ENCODE measurements at regions not wholly inside any gene's neighbourhood (a gene's known extent, or its start where the extent isn't known, plus 50 kb on each side); places are given as distances from the start of the nearest gene placed in this dataset.

- 61 to 66% methylated on average over 2 of the region's 2 CpGs for WGBS, 2 donors (ENCODE audit: low coverage in 1 of 2)
- H3K27ac ChIP-seq = no peak overlapping the region
- TF ChIP-seq EP300 (IDR thresholded peaks at IDR 0.05) = no peak
- TF ChIP-seq, protein P1, sequence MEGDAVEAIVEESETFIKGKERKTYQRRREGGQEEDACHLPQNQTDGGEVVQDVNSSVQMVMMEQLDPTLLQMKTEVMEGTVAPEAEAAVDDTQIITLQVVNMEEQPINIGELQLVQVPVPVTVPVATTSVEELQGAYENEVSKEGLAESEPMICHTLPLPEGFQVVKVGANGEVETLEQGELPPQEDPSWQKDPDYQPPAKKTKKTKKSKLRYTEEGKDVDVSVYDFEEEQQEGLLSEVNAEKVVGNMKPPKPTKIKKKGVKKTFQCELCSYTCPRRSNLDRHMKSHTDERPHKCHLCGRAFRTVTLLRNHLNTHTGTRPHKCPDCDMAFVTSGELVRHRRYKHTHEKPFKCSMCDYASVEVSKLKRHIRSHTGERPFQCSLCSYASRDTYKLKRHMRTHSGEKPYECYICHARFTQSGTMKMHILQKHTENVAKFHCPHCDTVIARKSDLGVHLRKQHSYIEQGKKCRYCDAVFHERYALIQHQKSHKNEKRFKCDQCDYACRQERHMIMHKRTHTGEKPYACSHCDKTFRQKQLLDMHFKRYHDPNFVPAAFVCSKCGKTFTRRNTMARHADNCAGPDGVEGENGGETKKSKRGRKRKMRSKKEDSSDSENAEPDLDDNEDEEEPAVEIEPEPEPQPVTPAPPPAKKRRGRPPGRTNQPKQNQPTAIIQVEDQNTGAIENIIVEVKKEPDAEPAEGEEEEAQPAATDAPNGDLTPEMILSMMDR (IDR thresholded peaks at IDR 0.05) = no peak
- TF ChIP-seq POLR2AphosphoS5 (IDR thresholded peaks at IDR 0.05) = no peak
- TF ChIP-seq POLR2A (IDR thresholded peaks at IDR 0.05) = no peak
- H3K36me3 ChIP-seq = no peaks in the 10 kb centered on the region
- H3K9me3 ChIP-seq = no peaks in the 10 kb centered on the region
- H3K27me3 ChIP-seq = peaks cover 8% of the 10 kb centered on the region
- H3K4me3 ChIP-seq = no peak overlapping the region
- no peaks in the 10 kb centered on the region for H3K4me1 ChIP-seq
- no peak for ATAC-seq
These were observed 331.5 kb upstream of the SLCO3A1 start for GRCh38 chr15:91521996-91522395.

DNA sequence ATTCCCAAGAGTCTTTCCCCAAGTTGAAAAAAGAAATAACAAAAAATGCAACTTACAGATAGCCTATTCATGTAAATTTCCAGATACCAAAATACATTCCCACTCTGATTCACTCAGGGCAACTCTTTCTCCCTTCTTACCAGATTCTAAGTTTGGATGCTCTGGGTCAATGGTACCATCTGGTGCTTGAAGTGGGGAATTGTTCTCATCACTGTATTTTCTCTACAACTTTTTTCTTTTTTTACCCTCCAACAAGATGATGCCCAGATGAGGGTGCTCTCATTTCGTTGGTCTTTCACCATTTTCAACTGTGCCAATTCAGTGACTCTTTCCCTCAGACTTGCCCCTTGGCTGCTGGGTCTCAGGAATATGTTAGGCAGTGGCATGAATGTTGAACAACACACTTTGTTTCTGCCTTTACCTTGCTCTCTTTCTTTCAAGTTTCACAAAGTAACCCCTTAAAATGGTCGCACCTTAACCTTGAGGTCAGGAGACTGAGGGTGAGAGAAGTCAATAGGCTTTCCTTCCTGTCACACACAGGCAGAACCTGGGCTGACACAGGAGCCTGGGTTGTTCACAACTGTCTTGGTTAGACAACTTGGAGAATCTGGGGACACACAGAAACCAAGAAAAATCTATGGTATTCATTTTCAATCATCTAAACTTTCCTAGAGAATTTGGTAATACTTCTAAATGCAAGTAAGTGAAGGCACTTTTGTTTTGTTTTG, 330.7 kb upstream of the SLCO3A1 start:
- Histone ChIP-seq H3K36me3 (no peaks in the 10 kb centered on the region), H3K9me3 (no peaks in the 10 kb centered on the region), H3K4me3 (no peak overlapping the region), H3K27ac (no peak overlapping the region), H3K4me1 (no peaks in the 10 kb centered on the region), H3K27me3 (peaks cover 9% of the 10 kb centered on the region)
- no peak for TF ChIP-seq POLR2A (IDR thresholded peaks at IDR 0.05)
- TF ChIP-seq POLR2AphosphoS5 (IDR thresholded peaks at IDR 0.05) = no peak
- TF ChIP-seq, protein P1 (IDR thresholded peaks at IDR 0.05) = no peak
- TF ChIP-seq EP300 (IDR thresholded peaks at IDR 0.05) = no peak
- WGBS, 2 donors (ENCODE audit: low coverage in 1 of 2) = 33 to 100% methylated on average over 1 of the region's 2 CpGs
- ATAC-seq = no peak

DNA sequence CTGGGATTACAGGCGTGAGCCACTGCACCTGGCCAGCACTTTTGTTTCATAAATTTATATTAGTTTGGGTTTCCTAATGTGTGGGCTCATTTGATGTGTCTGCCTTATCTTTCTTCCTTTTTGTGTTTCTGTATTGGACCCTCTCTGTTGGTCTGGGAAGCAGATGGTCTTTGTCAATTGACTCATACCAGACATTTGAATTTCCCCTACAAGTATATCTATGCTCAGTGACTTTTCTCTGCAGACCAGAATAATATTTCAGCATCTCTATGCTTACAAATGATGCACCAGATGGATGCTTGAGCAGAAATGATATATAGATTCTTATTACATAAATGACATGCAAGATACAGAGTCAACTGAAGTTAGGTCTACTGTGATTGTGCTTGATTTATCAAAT, 329.9 kb upstream of the SLCO3A1 start:
- Histone ChIP-seq H3K27ac (no peak overlapping the region), H3K36me3 (no peaks in the 10 kb centered on the region), H3K4me3 (no peak overlapping the region), H3K27me3 (peaks cover 9% of the 10 kb centered on the region), H3K9me3 (no peaks in the 10 kb centered on the region), H3K4me1 (peaks cover 0 to 1% (median 0%) of the 10 kb centered on the region in 3 donors)
- TF ChIP-seq POLR2A (IDR thresholded peaks at IDR 0.05) = no peak
- no peak for TF ChIP-seq EP300 (IDR thresholded peaks at IDR 0.05)
- TF ChIP-seq, protein P1 (IDR thresholded peaks at IDR 0.05) = no peak
- no peak for TF ChIP-seq POLR2AphosphoS5 (IDR thresholded peaks at IDR 0.05)
- 63% methylated on average over 1 of the region's 1 CpG; no CpG with 5 or more reads in 1 of the 2 donors for WGBS, 2 donors (ENCODE audit: low coverage in 1 of 2)
- ATAC-seq = no peak

DNA sequence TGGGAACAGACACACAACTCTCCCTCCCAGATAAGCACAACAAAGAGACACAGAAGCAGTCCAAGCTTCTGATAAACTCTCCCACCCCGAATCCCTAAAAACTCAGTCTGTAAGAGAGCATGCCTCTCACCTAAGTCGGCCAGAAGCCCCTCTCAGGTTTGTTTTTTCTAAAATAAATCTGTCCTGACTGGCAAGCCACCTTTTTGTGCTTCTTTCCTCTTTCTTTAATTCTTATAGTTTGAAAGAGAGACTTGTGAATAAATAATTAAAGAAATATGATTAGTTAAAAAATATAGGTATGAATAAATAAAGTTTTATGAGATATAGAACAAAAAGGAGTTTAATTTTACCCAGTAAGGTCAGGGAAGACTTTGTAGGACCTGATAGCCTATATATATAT, 329.0 kb upstream of the SLCO3A1 start:
- no peaks in the 10 kb centered on the region for H3K9me3 ChIP-seq
- no peak for TF ChIP-seq POLR2A (IDR thresholded peaks at IDR 0.05)
- TF ChIP-seq EP300 (IDR thresholded peaks at IDR 0.05) = no peak
- TF ChIP-seq, protein P1 (IDR thresholded peaks at IDR 0.05) = no peak
- no peak for TF ChIP-seq POLR2AphosphoS5 (IDR thresholded peaks at IDR 0.05)
- ATAC-seq = no peak
- peaks cover 9% of the 10 kb centered on the region for H3K27me3 ChIP-seq
- no peak overlapping the region for H3K4me3 ChIP-seq
- peaks cover 0 to 6% (median 0%) of the 10 kb centered on the region in 3 donors for H3K4me1 ChIP-seq
- no peak overlapping the region for H3K27ac ChIP-seq
- H3K36me3 ChIP-seq = no peaks in the 10 kb centered on the region
- 50 to 75% methylated on average over 2 of the region's 2 CpGs for WGBS, 2 donors (ENCODE audit: low coverage in 1 of 2)

DNA sequence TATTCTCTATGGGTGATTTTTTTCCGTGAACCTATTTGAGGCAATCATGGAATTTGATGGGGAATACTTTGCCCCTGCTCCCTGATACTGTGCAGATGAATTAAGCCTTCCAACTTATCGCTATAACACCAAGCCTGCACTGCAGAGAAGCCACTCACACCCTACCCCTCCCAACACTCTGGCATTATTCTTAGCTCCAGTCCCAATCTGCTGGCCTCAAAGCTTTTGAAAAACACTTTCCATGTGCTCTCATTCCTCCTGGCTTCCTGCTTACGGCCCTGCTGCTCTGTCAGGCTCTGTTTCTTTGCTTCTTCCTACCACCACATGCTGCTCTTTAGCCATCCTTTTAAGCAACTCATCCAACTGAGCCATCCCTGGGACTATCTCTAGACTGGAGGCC, 327.8 kb upstream of the SLCO3A1 start:
- Histone ChIP-seq H3K9me3 (no peaks in the 10 kb centered on the region), H3K4me1 (peaks cover 0 to 6% (median 0%) of the 10 kb centered on the region in 3 donors), H3K4me3 (no peak overlapping the region), H3K27ac (no peak overlapping the region), H3K36me3 (no peaks in the 10 kb centered on the region), H3K27me3 (peaks cover 9% of the 10 kb centered on the region)
- TF ChIP-seq POLR2A (IDR thresholded peaks at IDR 0.05) = no peak
- no peak for TF ChIP-seq EP300 (IDR thresholded peaks at IDR 0.05)
- no peak for TF ChIP-seq POLR2AphosphoS5 (IDR thresholded peaks at IDR 0.05)
- TF ChIP-seq, protein P1 (IDR thresholded peaks at IDR 0.05) = no peak
- ATAC-seq = no peak
- 83 to 84% methylated on average over 3 of the region's 3 CpGs for WGBS, 2 donors (ENCODE audit: low coverage in 1 of 2)

All from gastroesophageal sphincter (tissue), 4 donors.